DMS114 treated with DMSO at 0.1 percent for 48 hours (cell line): ENCODE measurements at regions not wholly inside any gene's neighbourhood (a gene's known extent, or its start where the extent isn't known, plus 50 kb on each side); places are given as distances from the start of the nearest gene placed in this dataset.

ENCODE experiments used
- DNase-seq: peaks from one replicate; lab custom pipeline; 2025; ENCODE audit not compliant: unreplicated experiment; lab: John Stamatoyannopoulos, UW

DNA sequence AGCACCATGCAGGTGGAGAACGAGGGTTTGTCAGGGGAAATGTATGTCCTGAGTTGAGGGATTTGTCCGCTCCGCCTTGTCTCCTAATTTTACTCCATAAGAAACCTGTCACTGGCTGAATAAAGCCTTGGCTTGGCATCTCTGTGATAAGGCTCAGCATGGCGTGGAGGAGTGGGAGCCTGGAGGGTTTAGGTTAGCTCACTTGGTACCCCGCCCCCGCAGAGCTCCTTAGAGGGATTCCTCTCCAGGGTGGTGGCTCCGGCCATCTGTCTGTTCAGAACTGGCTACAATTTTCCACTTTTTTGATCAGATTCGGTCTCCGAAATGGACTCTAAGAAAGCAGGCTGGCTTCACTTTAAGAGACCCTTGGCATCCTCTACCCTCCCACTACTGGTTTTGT, 192.2 kb upstream of the SYNDIG1 start:
- no peak for DNase-seq

GRCh38 chr20:24275946-24276705, 193.3 kb upstream of the SYNDIG1 start:
- DNase-seq: no peak

- no peak for DNase-seq
Measured at GRCh38 chr20:24273251-24273650, 196.2 kb upstream of the SYNDIG1 start.

- DNase-seq: no peak
Measured at GRCh38 chr20:24261351-24261750, 208.1 kb upstream of the SYNDIG1 start.

DNA sequence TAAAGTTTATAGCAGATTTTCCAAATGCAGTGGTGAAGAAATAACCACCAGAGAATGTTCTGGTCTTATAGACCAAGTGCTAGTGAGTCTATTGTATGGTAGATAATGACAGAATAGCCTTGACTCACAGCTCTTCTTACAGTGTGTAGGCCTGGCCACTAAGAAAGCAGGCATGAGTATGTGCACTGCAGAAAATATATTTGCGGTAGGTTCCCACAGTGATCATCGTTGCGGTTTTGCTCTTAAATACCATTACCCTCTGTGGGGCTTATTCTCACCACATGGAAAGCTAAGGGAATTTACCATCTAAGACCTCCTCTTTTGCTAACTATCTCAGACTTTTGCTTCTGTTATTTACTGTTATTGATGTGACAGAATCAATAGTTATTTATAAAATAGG, 212.3 kb upstream of the SYNDIG1 start:
- DNase-seq: no peak

DNA sequence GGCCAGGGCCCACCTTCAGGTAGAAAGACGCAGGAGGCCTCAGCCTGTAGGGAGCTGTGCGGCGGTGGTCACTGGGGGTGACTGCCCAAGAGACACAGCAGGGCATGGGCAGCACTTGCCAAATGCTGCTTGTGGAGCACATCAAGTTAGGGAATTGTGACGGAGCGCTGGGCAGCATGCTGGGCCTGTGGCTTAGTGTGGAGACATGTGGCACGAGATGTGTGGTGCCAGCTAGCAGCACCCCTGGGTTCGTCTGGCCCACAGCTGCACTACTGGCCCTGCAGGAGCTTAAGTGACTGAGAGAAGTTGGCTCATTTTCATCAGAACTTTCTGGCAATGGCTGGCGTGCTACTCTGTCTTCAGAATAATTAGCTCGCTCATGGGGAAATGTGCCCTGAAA, 213.1 kb upstream of the SYNDIG1 start:
- DNase-seq: no peak

DNA sequence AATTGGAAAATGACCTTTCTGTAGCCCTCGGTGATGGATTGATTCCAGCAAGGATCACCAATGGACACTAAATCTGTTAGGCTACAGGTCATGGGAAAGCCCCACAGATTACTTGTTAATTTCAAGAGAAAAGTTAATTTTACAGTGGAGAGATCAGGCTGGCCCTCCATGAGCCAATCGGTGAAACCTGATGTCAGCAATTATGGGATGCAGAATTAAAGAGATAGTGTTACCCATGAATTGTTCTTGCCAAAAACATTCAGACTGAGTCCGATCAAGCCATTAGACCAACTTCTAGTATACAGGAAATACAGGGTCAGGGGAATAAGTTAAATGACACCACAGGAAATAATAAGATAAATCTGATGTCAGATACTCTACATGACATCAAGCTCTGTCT, 214.9 kb upstream of the SYNDIG1 start:
- no peak for DNase-seq

- no peak for DNase-seq
Measured at GRCh38 chr20:24253321-24253720, 216.1 kb upstream of the SYNDIG1 start.

GRCh38 chr20:24245094-24245493, 224.3 kb upstream of the SYNDIG1 start:
- DNase-seq: no peak

DNA sequence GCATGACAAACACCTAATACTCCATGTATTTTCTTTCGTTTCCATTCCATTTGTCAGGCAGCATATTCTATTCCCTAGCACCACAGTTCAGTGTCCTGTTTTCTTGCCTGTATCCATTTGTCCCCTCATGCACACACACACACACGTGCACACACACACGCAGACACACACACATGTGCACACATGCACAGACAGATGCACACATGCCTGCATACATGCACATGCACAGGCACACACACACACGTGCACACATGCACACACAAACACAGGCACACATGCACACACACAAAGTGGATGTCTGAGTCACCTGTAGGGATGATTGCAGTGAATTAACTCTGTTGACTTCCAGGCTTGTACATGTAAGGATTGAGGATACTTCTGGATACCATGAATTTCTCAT, 226.7 kb upstream of the SYNDIG1 start:
- DNase-seq: no peak

DNA sequence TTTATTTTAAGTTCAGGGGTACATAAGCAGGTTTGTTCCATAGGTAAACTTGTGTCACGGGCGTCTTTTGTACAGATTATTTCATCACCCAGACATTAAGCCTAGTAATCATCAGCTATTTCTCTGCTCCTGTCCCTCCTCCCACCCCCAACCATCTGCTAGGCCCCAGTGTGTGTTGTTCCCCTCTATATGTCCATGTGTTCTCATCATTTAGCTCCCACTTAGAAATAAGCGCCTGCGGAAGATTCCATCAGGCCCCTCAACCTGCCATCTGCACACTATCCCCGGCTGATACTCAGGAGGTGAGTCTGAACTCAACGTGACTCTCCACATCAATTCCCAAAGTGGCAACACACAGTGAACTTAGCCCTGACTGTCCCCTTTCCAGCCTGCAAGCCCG, 228.0 kb upstream of the SYNDIG1 start:
- no peak for DNase-seq

- DNase-seq: no peak
Measured at GRCh38 chr20:24236963-24237362, 232.5 kb upstream of the SYNDIG1 start.

- DNase-seq: no peak
Measured at GRCh38 chr20:24236201-24236600, 233.2 kb upstream of the SYNDIG1 start.

DNA sequence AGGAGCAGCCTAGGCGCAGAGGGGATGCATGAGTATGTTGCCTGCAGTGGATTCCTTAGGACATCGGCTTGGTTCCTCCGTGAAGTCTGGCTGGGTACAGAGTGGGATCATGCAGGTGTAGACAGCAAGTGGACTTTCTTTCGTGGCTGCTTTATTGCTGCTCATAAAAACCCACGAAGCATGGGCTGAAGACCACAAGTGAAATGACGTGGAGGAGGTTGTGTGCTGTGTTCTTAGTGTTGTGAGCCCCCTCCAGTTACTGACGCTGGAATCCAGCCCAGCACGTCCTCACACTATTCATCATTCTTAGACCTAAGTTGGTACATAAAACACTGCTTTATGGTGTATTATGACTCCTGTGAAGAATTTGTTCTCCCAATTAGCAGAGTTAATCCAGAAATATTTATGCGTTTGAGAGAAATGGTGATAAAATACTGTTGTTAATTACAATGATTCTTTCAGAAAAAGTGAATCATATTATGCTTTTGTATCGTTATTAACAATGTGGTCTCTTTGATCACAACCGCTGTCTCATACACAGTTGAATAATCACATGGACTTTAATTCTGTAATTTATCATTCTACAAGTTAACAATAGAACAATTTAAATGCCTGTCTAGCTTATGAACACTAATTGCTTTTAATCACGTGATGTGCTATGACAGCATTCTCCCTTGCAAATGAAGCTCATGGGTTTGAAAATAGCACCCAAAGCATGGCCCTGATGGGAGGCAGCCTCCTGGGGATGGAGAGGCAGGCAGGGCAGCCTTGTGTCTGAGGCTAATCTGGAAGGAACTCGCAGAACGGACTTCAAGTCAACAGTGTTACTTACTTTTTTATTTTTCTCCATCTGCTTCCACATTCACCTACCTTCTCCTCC, 233.9 kb upstream of the SYNDIG1 start:
- DNase-seq: no peak

DNA sequence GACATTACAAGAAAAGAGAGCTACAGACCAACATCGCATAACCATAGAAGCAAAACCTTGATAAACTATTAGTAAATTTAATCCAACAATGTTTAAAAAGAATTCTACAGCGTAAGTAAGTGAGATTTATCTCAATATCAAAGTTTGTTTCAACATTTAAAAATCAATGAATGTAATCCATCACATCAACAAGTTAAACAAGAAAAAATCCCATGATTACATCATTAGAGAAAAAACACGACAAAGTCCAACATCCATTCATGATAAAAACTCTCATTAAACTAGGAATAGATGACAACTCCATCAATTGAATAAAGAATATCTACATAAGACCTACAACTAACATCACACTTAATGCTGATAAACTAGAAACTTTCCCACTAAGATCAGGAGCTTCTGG, 239.0 kb upstream of the GGTLC1 start:
- no peak for DNase-seq

DNA sequence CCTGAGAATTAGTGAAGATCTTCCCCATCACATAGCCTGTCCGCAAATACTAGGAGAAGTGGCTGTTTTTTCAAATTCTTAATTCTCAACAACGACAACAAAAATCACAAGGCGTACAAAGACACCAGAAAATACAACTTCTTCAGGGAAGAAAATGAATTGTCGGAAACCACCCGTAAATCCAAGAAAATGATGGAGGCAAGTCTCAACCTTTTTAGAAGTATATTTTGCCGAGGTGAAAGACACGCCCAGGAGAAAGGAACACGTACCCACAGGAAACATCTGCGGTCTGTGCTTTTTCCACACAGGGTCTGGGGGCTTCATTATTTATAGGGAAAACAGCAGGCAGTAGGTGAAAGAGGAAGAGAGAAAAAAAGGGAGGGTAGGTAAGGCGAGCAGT, 223.9 kb upstream of the GGTLC1 start:
- no peak for DNase-seq

DNA sequence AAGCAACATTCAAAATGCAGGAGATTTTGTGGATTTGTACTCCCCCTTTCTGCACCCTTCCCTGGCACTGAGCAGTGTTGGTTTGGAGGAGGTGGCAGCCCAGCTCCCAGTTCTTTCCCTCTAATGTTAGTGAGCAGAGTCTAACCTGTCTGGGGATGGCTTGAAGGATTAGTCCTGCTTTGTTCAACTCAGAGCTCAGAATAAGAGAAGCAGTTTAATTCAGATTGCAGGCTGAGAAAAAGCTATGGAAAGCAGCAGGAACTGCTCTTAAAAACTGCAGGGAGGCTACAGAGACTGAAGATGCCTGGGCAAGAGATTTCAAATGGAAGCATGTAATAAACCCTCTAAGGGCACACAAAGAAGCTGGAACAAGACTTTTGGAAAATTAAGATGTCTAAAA, 223.4 kb upstream of the GGTLC1 start:
- DNase-seq: no peak

DNA sequence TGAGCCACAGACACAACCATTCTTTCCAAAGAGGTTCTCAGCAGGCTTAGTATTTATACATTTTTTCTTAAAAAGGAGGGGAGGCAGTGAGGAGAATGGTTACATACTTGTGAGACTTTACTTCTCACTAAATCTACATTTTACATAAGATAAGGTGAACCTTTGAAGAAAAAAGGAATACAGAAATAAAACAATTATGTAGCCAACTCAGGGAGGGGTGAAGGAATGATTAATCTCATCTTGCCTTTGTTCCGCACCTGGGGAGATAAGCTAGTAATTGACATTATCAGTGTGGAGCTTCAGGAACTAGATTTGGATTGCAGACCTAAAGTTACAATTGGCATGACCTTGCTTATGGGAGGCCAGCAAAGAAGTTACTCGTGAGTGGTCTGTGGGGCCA, 221.8 kb upstream of the GGTLC1 start:
- no peak for DNase-seq

GRCh38 chr20:24208652-24209051, 220.1 kb upstream of the GGTLC1 start:
- DNase-seq: peak; percentile 10

DNA sequence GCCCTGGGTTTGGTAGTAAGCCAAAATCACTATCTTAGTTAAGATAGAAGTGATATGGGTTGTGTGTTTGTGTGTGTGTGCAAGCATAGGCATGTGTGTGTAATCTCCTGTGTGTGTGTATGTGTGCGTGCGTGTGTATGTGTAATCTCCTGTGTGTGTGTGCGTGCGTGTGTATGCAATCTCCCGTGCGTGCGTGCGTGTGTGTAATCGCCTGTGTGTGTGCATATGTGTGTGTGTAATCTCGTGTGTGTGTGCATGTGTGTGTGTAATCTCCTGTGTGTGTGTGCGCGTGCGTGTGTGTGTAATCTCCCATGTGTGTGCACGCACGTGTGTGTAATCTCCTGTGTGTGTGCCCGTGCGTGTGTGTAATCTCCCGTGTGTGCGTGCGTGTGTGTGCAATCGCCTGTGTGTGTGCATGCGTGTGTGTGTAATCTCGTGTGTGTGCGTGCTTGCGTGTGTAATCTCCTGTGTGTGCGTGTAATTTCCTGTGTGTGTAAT, 219.3 kb upstream of the GGTLC1 start:
- DNase-seq: no peak

GRCh38 chr20:24206995-24207394, 218.4 kb upstream of the GGTLC1 start:
- DNase-seq: no peak

GRCh38 chr20:24203526-24204183, 215.1 kb upstream of the GGTLC1 start:
- DNase-seq: no peak
